ENCODE measurements at regions not wholly inside any gene's neighbourhood (a gene's known extent, or its start where the extent isn't known, plus 50 kb on each side); places are given as distances from the start of the nearest gene placed in this dataset.

DNA sequence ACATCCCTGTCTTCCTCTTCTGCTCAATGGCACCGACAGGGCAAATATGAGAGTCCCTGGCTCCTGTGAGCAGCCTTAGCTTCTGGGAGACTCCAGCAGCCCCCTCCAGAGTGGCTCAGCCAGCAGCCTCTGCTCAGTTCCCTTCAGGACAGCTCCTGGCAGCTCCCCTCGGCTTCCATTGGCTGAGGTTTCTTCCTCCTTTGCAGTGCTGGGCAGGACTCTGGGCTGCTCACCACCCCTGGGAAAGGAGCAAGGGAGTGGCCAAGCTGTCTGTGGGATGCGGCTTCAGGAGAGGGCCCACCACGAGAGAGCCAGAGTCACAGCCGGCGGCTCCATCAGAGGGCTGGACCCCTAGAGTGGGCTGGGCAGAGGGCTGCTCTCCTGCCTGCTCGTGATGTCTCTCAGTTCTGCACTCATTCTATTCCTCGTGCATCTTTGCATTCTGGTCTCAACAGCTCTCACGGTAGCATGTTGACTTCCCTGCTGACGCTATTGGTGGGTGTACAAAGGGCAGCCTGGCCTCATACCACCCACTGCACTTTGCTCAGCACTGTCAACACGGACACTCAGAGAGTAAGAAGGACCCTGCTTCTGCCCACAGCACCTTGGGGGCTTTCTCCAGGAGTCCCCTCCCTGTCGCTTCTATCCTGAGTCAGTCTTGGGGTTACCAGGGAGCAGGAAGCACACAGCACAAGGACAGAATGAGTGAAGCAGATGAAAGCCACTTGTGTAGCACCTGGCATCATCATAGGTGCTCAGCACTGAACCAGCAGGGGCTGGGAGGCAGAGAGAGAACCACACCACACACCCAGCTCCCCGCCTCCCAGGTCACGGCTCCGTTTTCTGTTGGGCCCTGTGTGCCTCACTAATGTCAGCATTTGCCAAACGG is 80.9 kb upstream of the ALDH1B1 start:
- Histone ChIP-seq H4K20me1 (ENCODE audit: insufficient read depth) (no peaks in the 10 kb centered on the region), H3K4me2 (no peak overlapping the region), H3K36me3 (ENCODE audit: low read depth) (no peaks in the 10 kb centered on the region), H3K9me2 (ENCODE audit: insufficient read depth) (no peaks in the 10 kb centered on the region), H3K27ac (no peak overlapping the region), H3K79me2 (ENCODE audit: low read depth) (no peaks in the 10 kb centered on the region), H3F3A (ENCODE audit: insufficient read depth, low read depth) (no peaks in the 10 kb centered on the region), H3K9me3 (ENCODE audit: insufficient read depth, low read depth) (no peaks in the 10 kb centered on the region), H3K4me1 (replicated peaks; ENCODE audit: insufficient read depth) (no peaks in the 10 kb centered on the region), H3K27me3 (ENCODE audit: insufficient read depth, low read depth) (no peaks in the 10 kb centered on the region), H2AFZ (no peak overlapping the region), H3K4me3 (no peak overlapping the region)
- intact Hi-C loops (cut with micrococcal nuclease; ENCODE audit: unreplicated experiment), result no loop called here
- no TSS peak for BruUV-seq (replicated peaks)
- no peak for DNase-seq
- CTCF ChIA-PET, result no interaction called here
- no peak for TF ChIP-seq EZH2 (IDR thresholded peaks at IDR 0.05; ENCODE audit: low read depth)
- TF ChIP-seq, protein P1, sequence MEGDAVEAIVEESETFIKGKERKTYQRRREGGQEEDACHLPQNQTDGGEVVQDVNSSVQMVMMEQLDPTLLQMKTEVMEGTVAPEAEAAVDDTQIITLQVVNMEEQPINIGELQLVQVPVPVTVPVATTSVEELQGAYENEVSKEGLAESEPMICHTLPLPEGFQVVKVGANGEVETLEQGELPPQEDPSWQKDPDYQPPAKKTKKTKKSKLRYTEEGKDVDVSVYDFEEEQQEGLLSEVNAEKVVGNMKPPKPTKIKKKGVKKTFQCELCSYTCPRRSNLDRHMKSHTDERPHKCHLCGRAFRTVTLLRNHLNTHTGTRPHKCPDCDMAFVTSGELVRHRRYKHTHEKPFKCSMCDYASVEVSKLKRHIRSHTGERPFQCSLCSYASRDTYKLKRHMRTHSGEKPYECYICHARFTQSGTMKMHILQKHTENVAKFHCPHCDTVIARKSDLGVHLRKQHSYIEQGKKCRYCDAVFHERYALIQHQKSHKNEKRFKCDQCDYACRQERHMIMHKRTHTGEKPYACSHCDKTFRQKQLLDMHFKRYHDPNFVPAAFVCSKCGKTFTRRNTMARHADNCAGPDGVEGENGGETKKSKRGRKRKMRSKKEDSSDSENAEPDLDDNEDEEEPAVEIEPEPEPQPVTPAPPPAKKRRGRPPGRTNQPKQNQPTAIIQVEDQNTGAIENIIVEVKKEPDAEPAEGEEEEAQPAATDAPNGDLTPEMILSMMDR (conservative IDR thresholded peaks at IDR 0.05), result no peak
- POLR2A ChIA-PET (ENCODE audit: unreplicated experiment), result no interaction called here

DNA sequence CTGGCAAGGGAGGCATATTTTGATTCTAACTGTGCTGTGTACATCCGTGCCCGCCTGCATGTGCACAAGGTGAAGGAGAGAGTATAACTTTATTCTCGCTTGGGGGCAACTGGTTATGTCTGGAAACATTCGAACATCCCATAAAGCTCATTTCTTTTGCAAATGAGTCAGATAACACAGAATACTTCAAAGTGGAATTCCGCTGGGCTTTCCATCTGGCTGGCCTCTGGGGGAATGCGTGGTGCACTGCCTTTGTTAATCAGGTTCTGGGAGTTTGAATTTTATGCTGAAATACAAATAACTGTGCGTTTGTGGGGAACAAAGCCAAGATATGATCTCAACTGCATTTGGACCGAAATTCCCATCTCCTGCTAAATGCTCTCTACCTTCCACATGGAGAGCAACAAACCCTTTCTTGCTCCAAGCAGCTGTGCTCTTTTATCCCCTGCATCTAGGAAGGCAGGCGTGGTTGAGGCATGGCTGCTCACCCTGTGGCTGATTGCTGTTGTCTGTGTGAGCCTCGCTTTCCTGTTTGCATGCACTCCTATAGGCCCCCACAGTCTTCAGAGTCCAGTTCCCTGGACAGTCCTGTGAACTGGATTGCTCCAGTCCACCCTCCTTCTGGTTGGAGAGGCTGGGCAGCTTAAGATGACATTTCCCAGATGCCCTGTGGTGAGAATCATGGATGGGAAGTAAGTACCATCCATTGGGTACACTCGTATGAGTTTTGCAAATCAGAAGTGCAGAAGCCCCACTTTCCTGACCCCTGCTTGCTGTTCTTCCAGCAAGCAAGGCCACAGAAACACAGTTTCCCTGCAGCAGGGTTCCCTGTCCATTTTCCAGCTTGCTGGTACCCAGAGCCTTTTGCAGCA is 82.9 kb upstream of the ALDH1B1 start:
- intact Hi-C loops (cut with micrococcal nuclease; ENCODE audit: unreplicated experiment), result no loop called here
- Histone ChIP-seq H3K27ac (no peak overlapping the region), H4K20me1 (ENCODE audit: insufficient read depth) (no peaks in the 10 kb centered on the region), H3K79me2 (ENCODE audit: low read depth) (no peaks in the 10 kb centered on the region), H2AFZ (no peak overlapping the region), H3K27me3 (ENCODE audit: insufficient read depth, low read depth) (no peaks in the 10 kb centered on the region), H3K9me2 (ENCODE audit: insufficient read depth) (no peaks in the 10 kb centered on the region), H3K4me1 (replicated peaks; ENCODE audit: insufficient read depth) (no peaks in the 10 kb centered on the region), H3K9me3 (ENCODE audit: insufficient read depth, low read depth) (no peaks in the 10 kb centered on the region), H3F3A (ENCODE audit: insufficient read depth, low read depth) (no peaks in the 10 kb centered on the region), H3K4me2 (no peak overlapping the region), H3K4me3 (no peak overlapping the region), H3K36me3 (ENCODE audit: low read depth) (no peaks in the 10 kb centered on the region)
- TF ChIP-seq, protein P1 (conservative IDR thresholded peaks at IDR 0.05), result no peak
- TF ChIP-seq EZH2 (IDR thresholded peaks at IDR 0.05; ENCODE audit: low read depth), result no peak
- no peak for DNase-seq
- no TSS peak for BruUV-seq (replicated peaks)
- ChIA-PET CTCF (no interaction called here), POLR2A (ENCODE audit: unreplicated experiment) (no interaction called here)

- TF ChIP-seq, protein P1 (conservative IDR thresholded peaks at IDR 0.05), result no peak
- TF ChIP-seq EZH2 (IDR thresholded peaks at IDR 0.05; ENCODE audit: low read depth), result no peak
- Histone ChIP-seq H3K9me2 (ENCODE audit: insufficient read depth) (no peaks in the 10 kb centered on the region), H3K4me1 (replicated peaks; ENCODE audit: insufficient read depth) (no peaks in the 10 kb centered on the region), H3K27ac (no peak overlapping the region), H3K36me3 (ENCODE audit: low read depth) (no peaks in the 10 kb centered on the region), H3K27me3 (ENCODE audit: insufficient read depth, low read depth) (no peaks in the 10 kb centered on the region), H3K9me3 (ENCODE audit: insufficient read depth, low read depth) (no peaks in the 10 kb centered on the region), H2AFZ (no peak overlapping the region), H3F3A (ENCODE audit: insufficient read depth, low read depth) (no peaks in the 10 kb centered on the region), H3K4me2 (no peak overlapping the region), H3K79me2 (ENCODE audit: low read depth) (no peaks in the 10 kb centered on the region), H4K20me1 (ENCODE audit: insufficient read depth) (no peaks in the 10 kb centered on the region), H3K4me3 (no peak overlapping the region)
- BruUV-seq (replicated peaks), result no TSS peak
- intact Hi-C loops (cut with micrococcal nuclease; ENCODE audit: unreplicated experiment), result no loop called here
- ChIA-PET CTCF (no interaction called here), POLR2A (ENCODE audit: unreplicated experiment) (no interaction called here)
- no peak for DNase-seq
Measured at GRCh38 chr9:38308136-38308535, 84.4 kb upstream of the ALDH1B1 start.
